Erythroblast (primary cell): ENCODE measurements at regions not wholly inside any gene's neighbourhood (a gene's known extent, or its start where the extent isn't known, plus 50 kb on each side); places are given as distances from the start of the nearest gene placed in this dataset.

Experiments used
- GATA1 ChIP-seq: IDR thresholded peaks from 2 replicates; pipeline ENCODE4 v1.6.1; 2011; ENCODE audit warnings: low read depth, mild to moderate bottlenecking, control low read depth, low read length, moderate library complexity
- POLR2A ChIP-seq: IDR thresholded peaks from 2 replicates; pipeline ENCODE4 v1.6.1; 2011; ENCODE audit warnings: mild to moderate bottlenecking, low read length

- TF ChIP-seq POLR2A (no peak), GATA1 (no peak)
Measured at GRCh38 chr17:13978478-13978877, 90.8 kb upstream of the COX10 start.
